GM12878 (cell line): ENCODE measurements at regions not wholly inside any gene's neighbourhood (a gene's known extent, or its start where the extent isn't known, plus 50 kb on each side); places are given as distances from the start of the nearest gene placed in this dataset.

Source experiments
- ATAC-seq: fragments of 200-7000 bp; cut with Tn5 transposase; 3 replicates; pipeline ENCODE4 v1.9.1; 2020; ENCODE audit warnings: mild to moderate bottlenecking, moderate library complexity
- BruUV-seq: library from RNA; stranded (reverse); fragments of 400-500 nt; replicated peaks from 2 replicates; lab custom pipeline; 2021; lab: Mats Ljungman, UMichigan
- CTCF ChIA-PET: fragments of 300-600 bp; sonication (Branson Sonifier 250); formaldehyde crosslinking; extraction: SDS; loops from one replicate; lab custom pipeline; 2021; ENCODE audit warnings: inconsistent platforms; lab: Yijun Ruan, JAX
- POLR2A ChIA-PET: fragments of 350-600 bp; formaldehyde crosslinking; extraction: SDS; loops from one replicate; lab custom pipeline; 2021; ENCODE audit warnings: inconsistent platforms; lab: Charles Lee
- RAD21 ChIA-PET: fragments of 300-600 bp; sonication (Branson Sonifier 250); formaldehyde crosslinking; loops from one replicate; lab custom pipeline; 2023; ENCODE audit warnings: antibody characterized with exemption; ENCODE audit not compliant: unreplicated experiment; lab: Charles Lee
- SMC1A ChIA-PET: fragments of 300-600 bp; sonication (Branson Sonifier 250); formaldehyde crosslinking; loops from one replicate; lab custom pipeline; 2023; ENCODE audit not compliant: unreplicated experiment, uncharacterized antibody; lab: Charles Lee
- DNase-seq: peaks from one replicate; pipeline ENCODE4 v3.0.0-alpha.2; 2011; ENCODE audit warnings: low read depth, low spot score
- FAIRE-seq: peaks from 3 replicates; lab custom pipeline; 2011; peaks lifted over from hg19 to GRCh38; lab: Jason Lieb, UNC
- H2AFZ ChIP-seq: 2 replicates; pipeline ENCODE4 v1.6.0; 2011; ENCODE audit warnings: low read depth, low read length, control low read depth; ENCODE audit not compliant: control insufficient read depth
- H3K27ac ChIP-seq: 2 replicates; pipeline ENCODE4 v1.5.1; 2011; ENCODE audit warnings: control low read depth; ENCODE audit not compliant: control insufficient read depth, insufficient read depth
- H3K27me3 ChIP-seq, 2 experiments: replicated peaks in 1 of 2; 2 replicates each; pipeline versions ENCODE4 v1.6.0 to v1.6.1; 2011; ENCODE audit warnings: low read length in 1 of 2; ENCODE audit not compliant: control insufficient read depth in 2 of 2, insufficient read depth in 2 of 2
- H3K36me3 ChIP-seq, 2 experiments: 2 replicates each; pipeline ENCODE4 v1.5.1; 2011; ENCODE audit warnings: low read length in 1 of 2; ENCODE audit not compliant: control insufficient read depth in 2 of 2, insufficient read depth in 2 of 2
- H3K4me1 ChIP-seq: 2 replicates; pipeline ENCODE4 v1.6.1; 2011; ENCODE audit warnings: mild to moderate bottlenecking, low read length, moderate library complexity, mixed read lengths; ENCODE audit not compliant: control insufficient read depth, insufficient read depth
- H3K4me2 ChIP-seq: 2 replicates; pipeline ENCODE4 v1.6.0; 2011; ENCODE audit warnings: control low read depth; ENCODE audit not compliant: control insufficient read depth, insufficient read depth
- H3K4me3 ChIP-seq: fragments of 200-600 bp; sonication (generic); 2 replicates; pipeline ENCODE4 v1.5.1; 2016
- H3K79me2 ChIP-seq: 2 replicates; pipeline ENCODE4 v1.6.0; 2011; ENCODE audit warnings: low read length; ENCODE audit not compliant: control insufficient read depth, insufficient read depth
- H3K9ac ChIP-seq: 2 replicates; pipeline ENCODE4 v1.8.0; 2011; ENCODE audit warnings: low read length, control low read depth, mixed read lengths; ENCODE audit not compliant: control insufficient read depth, insufficient read depth
- H3K9me3 ChIP-seq: replicated peaks from 3 replicates; pipeline ENCODE4 v1.5.1; 2011; ENCODE audit warnings: mild to moderate bottlenecking, low read length; ENCODE audit not compliant: control insufficient read depth, insufficient read depth
- H4K20me1 ChIP-seq: 2 replicates; pipeline ENCODE4 v1.6.0; 2011; ENCODE audit not compliant: control insufficient read depth, insufficient read depth
- CEBPB ChIP-seq, 2 experiments: fragments of 150-350 bp in 1 of 2; IDR thresholded peaks; 2 replicates each; pipeline ENCODE4 v1.6.1; 2012 to 2014; ENCODE audit warnings: low read depth in 2 of 2, low read length in 2 of 2, borderline replicate concordance in 1 of 2, inconsistent platforms in 1 of 2
- CHD2 ChIP-seq: IDR thresholded peaks from 2 replicates; pipeline ENCODE4 v1.6.1; 2011; ENCODE audit warnings: low read depth, low read length, improper control_type of control experiment, borderline replicate concordance
- DPF2 ChIP-seq: fragments of 450-650 bp; IDR thresholded peaks from 2 replicates; pipeline ENCODE4 v1.6.1; 2017; ENCODE audit warnings: mild to moderate bottlenecking
- MEF2A ChIP-seq: IDR thresholded peaks from 2 replicates; pipeline ENCODE4 v1.6.1; 2011; ENCODE audit warnings: low read depth, mild to moderate bottlenecking, low read length, moderate library complexity; ENCODE audit not compliant: insufficient read depth
- NBN ChIP-seq: fragments of 450-650 bp; IDR thresholded peaks from 2 replicates; pipeline ENCODE4 v1.6.1; 2016
- NFIC ChIP-seq: IDR thresholded peaks from 2 replicates; pipeline ENCODE4 v1.6.1; 2012; ENCODE audit warnings: low read depth, mild to moderate bottlenecking, inconsistent platforms, low read length, moderate library complexity
- PAX8 ChIP-seq: fragments of 450-650 bp; IDR thresholded peaks from 2 replicates; pipeline ENCODE4 v1.6.1; 2017; ENCODE audit warnings: mild to moderate bottlenecking, moderate library complexity
- POLR2A ChIP-seq: IDR thresholded peaks from 2 replicates; pipeline ENCODE4 v1.6.1; 2011; ENCODE audit warnings: low read depth, mild to moderate bottlenecking, low read length
- TAF1 ChIP-seq: IDR thresholded peaks from 2 replicates; pipeline ENCODE4 v1.6.1; 2011; ENCODE audit warnings: mild to moderate bottlenecking, low read depth, low read length, borderline replicate concordance
- TCF3 ChIP-seq: IDR thresholded peaks from 2 replicates; pipeline ENCODE4 v1.6.1; 2012; ENCODE audit warnings: low read depth, mild to moderate bottlenecking, low read length, borderline replicate concordance; ENCODE audit not compliant: insufficient read depth
- ZNF24 ChIP-seq: fragments of 450-650 bp; IDR thresholded peaks from 2 replicates; pipeline ENCODE4 v1.6.1; 2017; ENCODE audit warnings: antibody characterized with exemption, mild to moderate bottlenecking
- ZZZ3 ChIP-seq: IDR thresholded peaks from 2 replicates; pipeline ENCODE4 v1.6.1; 2011; ENCODE audit warnings: low read depth; ENCODE audit not compliant: control insufficient read depth, insufficient read length
- WGBS: methylation state at CpG from one replicate; pipeline ENCODE4 v1.1.6; 2016; ENCODE audit warnings: low lambda C conversion rate; ENCODE audit not compliant: insufficient replicate concordance, insufficient coverage; ENCODE audit errors: missing lambda C conversion rate; 5-methylcytosine and 5-hydroxymethylcytosine counted together
- in situ Hi-C: fragments of 300-500 bp; cut with MboI; formaldehyde crosslinking; loops from 9 replicates; pipeline ENCODE4 v1.14.3; 2018; ENCODE audit warnings: mixed read lengths
- intact Hi-C: fragments of 100-400 bp; cut with micrococcal nuclease; formaldehyde crosslinking; loops from one replicate; pipeline ENCODE4 v1.14.2; 2022; ENCODE audit not compliant: unreplicated experiment
- TF ChIP-seq, protein P1 (sequence below): fragments of 450-650 bp; formaldehyde crosslinking; IDR thresholded peaks from 2 replicates; pipeline ENCODE4 v1.4.0; 2020; ENCODE audit warnings: mild to moderate bottlenecking, moderate library complexity
- TF ChIP-seq, protein P2 (sequence below): fragments of 450-650 bp; conservative IDR thresholded peaks from 2 replicates; pipeline ENCODE4 v1.6.1; 2017; ENCODE audit warnings: mild to moderate bottlenecking, moderate library complexity
- TF ChIP-seq, protein P3 (sequence below), 3 experiments: IDR thresholded peaks in 2 of 3; conservative IDR thresholded peaks in 1 of 3; 2 replicates each; pipeline ENCODE4 v1.5.1; 2011; ENCODE audit warnings: low read depth in 3 of 3, low read length in 3 of 3, mild to moderate bottlenecking in 3 of 3, control low read depth in 2 of 3, moderate library complexity in 2 of 3, inconsistent platforms in 1 of 3, mixed read lengths in 1 of 3; ENCODE audit not compliant: control insufficient read depth in 2 of 3, insufficient read depth in 1 of 3; ENCODE audit errors: extremely low read depth in 1 of 3

DNA sequence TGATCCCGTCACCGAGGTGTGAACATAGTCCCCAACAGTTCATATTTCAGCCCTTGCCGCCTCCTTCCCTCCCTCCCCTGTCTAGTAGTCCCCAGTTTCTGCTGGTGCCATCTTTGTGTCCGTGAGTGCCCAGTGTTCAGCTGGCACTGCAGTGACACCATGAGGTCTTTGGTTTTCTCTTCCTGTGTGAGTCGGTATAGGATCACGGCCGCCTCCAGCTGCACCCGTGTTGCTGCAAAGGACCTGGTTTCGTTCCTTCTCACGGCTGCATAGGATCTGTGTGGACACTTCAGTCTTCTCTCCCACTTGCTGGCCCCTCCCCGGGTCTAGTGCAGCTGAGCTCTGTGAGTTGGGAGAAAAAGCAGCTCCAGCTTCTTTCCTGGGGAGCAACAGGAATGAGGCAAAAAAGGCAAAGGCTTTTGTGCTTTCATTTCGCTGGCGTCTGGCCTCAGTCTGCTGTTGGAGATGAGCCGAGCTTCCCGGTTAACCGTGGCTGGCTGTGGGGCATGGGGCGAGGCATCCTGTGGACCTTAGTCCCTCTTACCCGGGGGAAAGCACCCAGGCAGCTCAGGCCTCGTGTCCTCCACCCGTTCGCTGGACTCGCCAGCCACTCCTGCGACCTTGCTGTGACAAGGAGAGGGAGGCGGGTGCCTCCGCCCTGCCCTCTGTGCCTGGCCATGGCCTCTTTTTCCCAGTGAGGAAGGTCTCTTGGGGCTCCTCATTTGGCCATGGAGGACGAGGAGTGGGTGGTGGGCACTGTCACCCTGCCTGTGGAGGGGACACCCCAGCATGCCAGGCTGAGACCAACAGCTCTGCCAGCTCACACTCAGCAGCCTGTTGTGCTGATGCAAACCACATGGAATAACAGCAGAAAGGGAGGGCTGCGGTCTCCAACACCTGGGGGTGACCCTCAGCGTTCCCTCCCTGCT, 196.5 kb downstream of the TEX29 start:
- ATAC-seq (no peak), FAIRE-seq (no peak), DNase-seq (no peak)
- WGBS: 55% methylated on average over 28 of the region's 28 CpGs
- Histone ChIP-seq H4K20me1 (no peaks in the 10 kb centered on the region), H2AFZ (no peak overlapping the region), H3K27me3 (no peaks in the 10 kb centered on the region), H3K4me1 (no peaks in the 10 kb centered on the region), H3K9ac (no peak overlapping the region), H3K9me3 (no peaks in the 10 kb centered on the region), H3K27ac (no peak overlapping the region), H3K36me3 (no peaks in the 10 kb centered on the region), H3K4me3 (no peak overlapping the region), H3K4me2 (no peak overlapping the region), H3K79me2 (no peaks in the 10 kb centered on the region)
- in situ Hi-C loops: no loop called here
- BruUV-seq: no TSS peak
- POLR2A ChIA-PET: no interaction called here
- intact Hi-C loops: no loop called here
- CTCF ChIA-PET: no interaction called here
- SMC1A ChIA-PET: no interaction called here
- RAD21 ChIA-PET: no interaction called here
- no peak for TF ChIP-seq TAF1
- TF ChIP-seq, protein P1, sequence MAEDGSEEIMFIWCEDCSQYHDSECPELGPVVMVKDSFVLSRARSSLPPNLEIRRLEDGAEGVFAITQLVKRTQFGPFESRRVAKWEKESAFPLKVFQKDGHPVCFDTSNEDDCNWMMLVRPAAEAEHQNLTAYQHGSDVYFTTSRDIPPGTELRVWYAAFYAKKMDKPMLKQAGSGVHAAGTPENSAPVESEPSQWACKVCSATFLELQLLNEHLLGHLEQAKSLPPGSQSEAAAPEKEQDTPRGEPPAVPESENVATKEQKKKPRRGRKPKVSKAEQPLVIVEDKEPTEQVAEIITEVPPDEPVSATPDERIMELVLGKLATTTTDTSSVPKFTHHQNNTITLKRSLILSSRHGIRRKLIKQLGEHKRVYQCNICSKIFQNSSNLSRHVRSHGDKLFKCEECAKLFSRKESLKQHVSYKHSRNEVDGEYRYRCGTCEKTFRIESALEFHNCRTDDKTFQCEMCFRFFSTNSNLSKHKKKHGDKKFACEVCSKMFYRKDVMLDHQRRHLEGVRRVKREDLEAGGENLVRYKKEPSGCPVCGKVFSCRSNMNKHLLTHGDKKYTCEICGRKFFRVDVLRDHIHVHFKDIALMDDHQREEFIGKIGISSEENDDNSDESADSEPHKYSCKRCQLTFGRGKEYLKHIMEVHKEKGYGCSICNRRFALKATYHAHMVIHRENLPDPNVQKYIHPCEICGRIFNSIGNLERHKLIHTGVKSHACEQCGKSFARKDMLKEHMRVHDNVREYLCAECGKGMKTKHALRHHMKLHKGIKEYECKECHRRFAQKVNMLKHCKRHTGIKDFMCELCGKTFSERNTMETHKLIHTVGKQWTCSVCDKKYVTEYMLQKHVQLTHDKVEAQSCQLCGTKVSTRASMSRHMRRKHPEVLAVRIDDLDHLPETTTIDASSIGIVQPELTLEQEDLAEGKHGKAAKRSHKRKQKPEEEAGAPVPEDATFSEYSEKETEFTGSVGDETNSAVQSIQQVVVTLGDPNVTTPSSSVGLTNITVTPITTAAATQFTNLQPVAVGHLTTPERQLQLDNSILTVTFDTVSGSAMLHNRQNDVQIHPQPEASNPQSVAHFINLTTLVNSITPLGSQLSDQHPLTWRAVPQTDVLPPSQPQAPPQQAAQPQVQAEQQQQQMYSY (CRISPR knock-in tag): no peak
- TF ChIP-seq DPF2: no peak
- no peak for TF ChIP-seq MEF2A
- no peak for TF ChIP-seq ZZZ3
- no peak for TF ChIP-seq POLR2A
- no peak for TF ChIP-seq PAX8
- no peak for TF ChIP-seq ZNF24
- no peak for TF ChIP-seq CEBPB (IDR thresholded peaks at IDR 0.05; ENCODE audit: borderline replicate concordance in 1 of 2, low read depth in 2 of 2, low read length in 2 of 2)
- TF ChIP-seq TCF3: no peak
- no peak for TF ChIP-seq NFIC
- TF ChIP-seq CHD2: no peak
- TF ChIP-seq, protein P2, sequence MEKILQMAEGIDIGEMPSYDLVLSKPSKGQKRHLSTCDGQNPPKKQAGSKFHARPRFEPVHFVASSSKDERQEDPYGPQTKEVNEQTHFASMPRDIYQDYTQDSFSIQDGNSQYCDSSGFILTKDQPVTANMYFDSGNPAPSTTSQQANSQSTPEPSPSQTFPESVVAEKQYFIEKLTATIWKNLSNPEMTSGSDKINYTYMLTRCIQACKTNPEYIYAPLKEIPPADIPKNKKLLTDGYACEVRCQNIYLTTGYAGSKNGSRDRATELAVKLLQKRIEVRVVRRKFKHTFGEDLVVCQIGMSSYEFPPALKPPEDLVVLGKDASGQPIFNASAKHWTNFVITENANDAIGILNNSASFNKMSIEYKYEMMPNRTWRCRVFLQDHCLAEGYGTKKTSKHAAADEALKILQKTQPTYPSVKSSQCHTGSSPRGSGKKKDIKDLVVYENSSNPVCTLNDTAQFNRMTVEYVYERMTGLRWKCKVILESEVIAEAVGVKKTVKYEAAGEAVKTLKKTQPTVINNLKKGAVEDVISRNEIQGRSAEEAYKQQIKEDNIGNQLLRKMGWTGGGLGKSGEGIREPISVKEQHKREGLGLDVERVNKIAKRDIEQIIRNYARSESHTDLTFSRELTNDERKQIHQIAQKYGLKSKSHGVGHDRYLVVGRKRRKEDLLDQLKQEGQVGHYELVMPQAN: no peak
- no peak for TF ChIP-seq NBN
- TF ChIP-seq, protein P3, sequence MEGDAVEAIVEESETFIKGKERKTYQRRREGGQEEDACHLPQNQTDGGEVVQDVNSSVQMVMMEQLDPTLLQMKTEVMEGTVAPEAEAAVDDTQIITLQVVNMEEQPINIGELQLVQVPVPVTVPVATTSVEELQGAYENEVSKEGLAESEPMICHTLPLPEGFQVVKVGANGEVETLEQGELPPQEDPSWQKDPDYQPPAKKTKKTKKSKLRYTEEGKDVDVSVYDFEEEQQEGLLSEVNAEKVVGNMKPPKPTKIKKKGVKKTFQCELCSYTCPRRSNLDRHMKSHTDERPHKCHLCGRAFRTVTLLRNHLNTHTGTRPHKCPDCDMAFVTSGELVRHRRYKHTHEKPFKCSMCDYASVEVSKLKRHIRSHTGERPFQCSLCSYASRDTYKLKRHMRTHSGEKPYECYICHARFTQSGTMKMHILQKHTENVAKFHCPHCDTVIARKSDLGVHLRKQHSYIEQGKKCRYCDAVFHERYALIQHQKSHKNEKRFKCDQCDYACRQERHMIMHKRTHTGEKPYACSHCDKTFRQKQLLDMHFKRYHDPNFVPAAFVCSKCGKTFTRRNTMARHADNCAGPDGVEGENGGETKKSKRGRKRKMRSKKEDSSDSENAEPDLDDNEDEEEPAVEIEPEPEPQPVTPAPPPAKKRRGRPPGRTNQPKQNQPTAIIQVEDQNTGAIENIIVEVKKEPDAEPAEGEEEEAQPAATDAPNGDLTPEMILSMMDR (IDR thresholded peaks at IDR 0.05 in 2 of 3, conservative IDR thresholded peaks at IDR 0.05 in 1 of 3; ENCODE audit: control insufficient read depth in 2 of 3, extremely low read depth in 1 of 3, insufficient read depth in 1 of 3, low read depth in 3 of 3, low read length in 3 of 3): no peak
